Transverse colon (tissue), 4 donors: ENCODE measurements at regions not wholly inside any gene's neighbourhood (a gene's known extent, or its start where the extent isn't known, plus 50 kb on each side); places are given as distances from the start of the nearest gene placed in this dataset.
"Not testable (repeated sequence)": the region's sequence is repeated elsewhere in the genome, so short reads cannot be mapped to it uniquely, and the experiment has no call there.

ENCODE experiments used
- DNase-seq: peaks from one replicate; pipeline ENCODE4 v3.0.0-alpha.2; 2019
- H3K27ac ChIP-seq, 4 donors: fragments of 200-600 bp; sonication (generic); 2 replicates each; pipeline ENCODE4 v1.5.1; 2016 to 2018; ENCODE audit warnings: inconsistent platforms in 4 of 4
- H3K27me3 ChIP-seq: fragments of 200-600 bp; sonication (generic); 2 replicates; pipeline ENCODE4 v1.5.1; 2017; ENCODE audit warnings: inconsistent platforms
- H3K36me3 ChIP-seq, 4 donors: fragments of 200-600 bp; sonication (generic); 2 replicates each; pipeline ENCODE4 v1.5.1; 2017 to 2019; ENCODE audit warnings: inconsistent platforms in 4 of 4
- H3K4me1 ChIP-seq, 4 donors: fragments of 200-600 bp; sonication (generic); 2 replicates each; pipeline ENCODE4 v1.5.1; 2017 to 2020; ENCODE audit warnings: inconsistent platforms in 4 of 4
- H3K4me3 ChIP-seq, 4 donors: fragments of 200-600 bp; sonication (generic); 1 replicate in 1 of 4; 2 replicates in 3 of 4; pipeline versions ENCODE4 v1.5.1 to v1.6.1; 2017 to 2019; ENCODE audit warnings: inconsistent platforms in 4 of 4
- H3K9me3 ChIP-seq, 2 donors: fragments of 200-600 bp; sonication (generic); 2 replicates each; pipeline ENCODE4 v1.5.1; 2017 to 2019; ENCODE audit warnings: inconsistent platforms in 2 of 2
- CTCF ChIP-seq, 5 experiments: fragments of 200-600 bp in 3 of 5; fragments of 450-650 bp in 2 of 5; sonication (generic) in 3 of 5; IDR thresholded peaks; 1 replicate in 2 of 5; 2 replicates in 3 of 5; pipeline ENCODE4 v1.5.1; 2016 to 2017; ENCODE audit warnings: antibody characterized with exemption in 5 of 5, inconsistent platforms in 3 of 5, mild to moderate bottlenecking in 2 of 5, moderate library complexity in 1 of 5
- EP300 ChIP-seq: sonication (generic); formaldehyde crosslinking; IDR thresholded peaks from one replicate; pipeline ENCODE4 v1.6.1; 2017; ENCODE audit warnings: antibody characterized with exemption, low read depth
- POLR2A ChIP-seq: fragments of 450-650 bp; IDR thresholded peaks from one replicate; pipeline ENCODE4 v1.6.1; 2016; ENCODE audit warnings: antibody characterized with exemption, mild to moderate bottlenecking, moderate library complexity
- POLR2AphosphoS5 ChIP-seq, 3 donors: sonication (generic); formaldehyde crosslinking; IDR thresholded peaks; one replicate each; pipeline ENCODE4 v1.6.1; 2016; ENCODE audit warnings: antibody characterized with exemption in 3 of 3
- WGBS, 2 donors: methylation state at CpG; one replicate each; pipeline ENCODE4 v1.1.5; 2018; ENCODE audit warnings: low coverage in 1 of 2; 5-methylcytosine and 5-hydroxymethylcytosine counted together
- in situ Hi-C, 4 donors: fragments of 200-750 bp; cut with MboI; loops; one replicate each; pipeline versions ENCODE4 v1.15.0 to v1.15.1; 2017; ENCODE audit warnings: low sequenced_read_pairs in 3 of 4, low pct_ligation_motif_present in 1 of 4, low pct_unique_long_range_greater_than_20kb in 1 of 4
- intact Hi-C: fragments of 100-400 bp; cut with DNase I; formaldehyde crosslinking; loops from one replicate; pipeline ENCODE4 v1.15.1; 2023; ENCODE audit warnings: low total_unique reads

GRCh38 chr7:15057272-15057671 is 154.7 kb upstream of the DGKB start:
- intact Hi-C loops (no loop called here), in situ Hi-C loops (no loop called here)
- no peaks in the 10 kb centered on the region for H3K4me1 ChIP-seq
- no peaks in the 10 kb centered on the region for H3K9me3 ChIP-seq
- H3K36me3 ChIP-seq: no peaks in the 10 kb centered on the region
- H3K4me3 ChIP-seq: no peak overlapping the region
- no peak overlapping the region for H3K27ac ChIP-seq
- H3K27me3 ChIP-seq: no peaks in the 10 kb centered on the region
- 60 to 69% methylated on average over 1 to 5 of the region's 5 CpGs for WGBS, 2 donors
- DNase-seq: no peak
- TF ChIP-seq CTCF (IDR thresholded peaks at IDR 0.05) (no peak), POLR2AphosphoS5 (IDR thresholded peaks at IDR 0.05) (no peak), POLR2A (no peak), EP300 (no peak)

- 60 to 61% methylated on average over 1 to 4 of the region's 4 CpGs for WGBS, 2 donors
- H3K36me3 ChIP-seq, intact Hi-C loops, in situ Hi-C loops, H3K4me3 ChIP-seq, DNase-seq, H3K27me3 ChIP-seq, H3K9me3 ChIP-seq, H3K27ac ChIP-seq, H3K4me1 ChIP-seq: not testable (repeated sequence)
Observed at GRCh38 chr7:15054304-15054703, 151.8 kb upstream of the DGKB start.

- no peak for DNase-seq
- intact Hi-C loops (no loop called here), in situ Hi-C loops (no loop called here)
- 84 to 86% methylated on average over 1 of the region's 1 CpG for WGBS, 2 donors
- Histone ChIP-seq H3K27ac (no peak overlapping the region), H3K4me3 (no peak overlapping the region), H3K9me3 (no peaks in the 10 kb centered on the region), H3K36me3 (no peaks in the 10 kb centered on the region), H3K27me3 (no peaks in the 10 kb centered on the region), H3K4me1 (no peaks in the 10 kb centered on the region)
- TF ChIP-seq POLR2AphosphoS5 (IDR thresholded peaks at IDR 0.05) (no peak), POLR2A (no peak), EP300 (no peak), CTCF (IDR thresholded peaks at IDR 0.05) (no peak)
Observed at GRCh38 chr7:15049157-15049556, 146.6 kb upstream of the DGKB start.

- in situ Hi-C loops: no loop called here
- DNase-seq: no peak
- Histone ChIP-seq H3K9me3 (no peaks in the 10 kb centered on the region), H3K27me3 (no peaks in the 10 kb centered on the region), H3K36me3 (no peaks in the 10 kb centered on the region), H3K4me1 (no peaks in the 10 kb centered on the region), H3K27ac (no peak overlapping the region), H3K4me3 (no peak overlapping the region)
- intact Hi-C loops: no loop called here
- 35 to 50% methylated on average over 1 to 2 of the region's 2 CpGs for WGBS, 2 donors
- TF ChIP-seq CTCF (IDR thresholded peaks at IDR 0.05) (no peak), EP300 (no peak), POLR2A (no peak), POLR2AphosphoS5 (IDR thresholded peaks at IDR 0.05) (no peak)
Observed at GRCh38 chr7:15046861-15047260, 144.3 kb upstream of the DGKB start.

GRCh38 chr7:15043931-15044330 is 141.4 kb upstream of the DGKB start:
- in situ Hi-C loops: no loop called here
- intact Hi-C loops: no loop called here
- WGBS, 2 donors: 60 to 65% methylated on average over 5 to 6 of the region's 6 CpGs
- Histone ChIP-seq H3K4me1 (no peaks in the 10 kb centered on the region), H3K9me3 (no peaks in the 10 kb centered on the region), H3K27ac (no peak overlapping the region), H3K27me3 (no peaks in the 10 kb centered on the region), H3K4me3 (no peak overlapping the region), H3K36me3 (no peaks in the 10 kb centered on the region)
- TF ChIP-seq CTCF (IDR thresholded peaks at IDR 0.05) (no peak), POLR2AphosphoS5 (IDR thresholded peaks at IDR 0.05) (no peak), POLR2A (no peak), EP300 (no peak)
- no peak for DNase-seq
